Loucy (cell line): ENCODE measurements at regions not wholly inside any gene's neighbourhood (a gene's known extent, or its start where the extent isn't known, plus 50 kb on each side); places are given as distances from the start of the nearest gene placed in this dataset.
"Not testable (repeated sequence)": the region's sequence is repeated elsewhere in the genome, so short reads cannot be mapped to it uniquely, and the experiment has no call there.

ENCODE experiments used
- H2AFZ ChIP-seq: fragments of 200-600 bp; sonication (generic); 2 replicates; pipeline ENCODE4 v1.6.0; 2016; ENCODE audit warnings: antibody characterized with exemption, mild to moderate bottlenecking, low read length, moderate library complexity
- H3F3A ChIP-seq: fragments of 200-600 bp; 2 replicates; pipeline ENCODE4 v1.6.0; 2016; ENCODE audit warnings: antibody characterized with exemption, low read depth, mild to moderate bottlenecking
- H3K27me3 ChIP-seq: fragments of 200-600 bp; sonication (generic); 2 replicates; pipeline ENCODE4 v1.6.1; 2014; ENCODE audit warnings: low read length, mild to moderate bottlenecking; ENCODE audit not compliant: insufficient read depth, poor library complexity, severe bottlenecking
- H3K36me3 ChIP-seq: fragments of 200-600 bp; sonication (generic); 2 replicates; pipeline ENCODE4 v1.6.1; 2016; ENCODE audit warnings: low read length; ENCODE audit not compliant: insufficient read depth
- H3K4me1 ChIP-seq: fragments of 200-600 bp; sonication (generic); 2 replicates; pipeline ENCODE4 v1.5.1; 2014; ENCODE audit warnings: low read length, mild to moderate bottlenecking; ENCODE audit not compliant: insufficient read depth, poor library complexity, severe bottlenecking
- H3K4me2 ChIP-seq: fragments of 200-600 bp; sonication (generic); 2 replicates; pipeline ENCODE4 v1.6.0; 2014; ENCODE audit warnings: antibody characterized with exemption, low read length, low read depth, mild to moderate bottlenecking; ENCODE audit not compliant: poor library complexity, severe bottlenecking
- H3K4me3 ChIP-seq: fragments of 200-600 bp; sonication (generic); 2 replicates; pipeline ENCODE4 v1.5.1; 2014; ENCODE audit warnings: low read length, mild to moderate bottlenecking, mixed read lengths; ENCODE audit not compliant: poor library complexity, severe bottlenecking
- H3K79me2 ChIP-seq: fragments of 200-600 bp; sonication (generic); 2 replicates; pipeline ENCODE4 v1.6.1; 2014; ENCODE audit warnings: low read length; ENCODE audit not compliant: insufficient read depth
- H3K9ac ChIP-seq: fragments of 200-600 bp; sonication (generic); 2 replicates; pipeline ENCODE4 v1.6.0; 2014; ENCODE audit warnings: mild to moderate bottlenecking, low read depth, low read length, moderate library complexity; ENCODE audit not compliant: poor library complexity, severe bottlenecking
- H3K9me2 ChIP-seq: fragments of 200-600 bp; sonication (generic); replicated peaks from 2 replicates; pipeline ENCODE4 v1.6.1; 2016; ENCODE audit warnings: low read depth, low read length, mixed read lengths
- H3K9me3 ChIP-seq: fragments of 200-600 bp; sonication (generic); 2 replicates; pipeline ENCODE4 v1.6.1; 2014; ENCODE audit warnings: mild to moderate bottlenecking, antibody characterized with exemption, low read length, low read depth; ENCODE audit not compliant: insufficient read depth
- H4K20me1 ChIP-seq: fragments of 200-600 bp; sonication (generic); 2 replicates; pipeline ENCODE4 v1.6.0; 2014; ENCODE audit warnings: antibody characterized with exemption, low read length, mild to moderate bottlenecking; ENCODE audit not compliant: insufficient read depth, poor library complexity, severe bottlenecking
- EZH2phosphoT487 ChIP-seq: fragments of 200-600 bp; IDR thresholded peaks from 2 replicates; pipeline ENCODE4 v1.6.1; 2018; ENCODE audit warnings: antibody characterized with exemption, mild to moderate bottlenecking, moderate library complexity, borderline replicate concordance
- TF ChIP-seq, protein P1 (sequence below): fragments of 200-600 bp; sonication (generic); conservative IDR thresholded peaks from 2 replicates; pipeline ENCODE4 v1.5.1; 2014; ENCODE audit warnings: mild to moderate bottlenecking, antibody characterized with exemption, low read length

DNA sequence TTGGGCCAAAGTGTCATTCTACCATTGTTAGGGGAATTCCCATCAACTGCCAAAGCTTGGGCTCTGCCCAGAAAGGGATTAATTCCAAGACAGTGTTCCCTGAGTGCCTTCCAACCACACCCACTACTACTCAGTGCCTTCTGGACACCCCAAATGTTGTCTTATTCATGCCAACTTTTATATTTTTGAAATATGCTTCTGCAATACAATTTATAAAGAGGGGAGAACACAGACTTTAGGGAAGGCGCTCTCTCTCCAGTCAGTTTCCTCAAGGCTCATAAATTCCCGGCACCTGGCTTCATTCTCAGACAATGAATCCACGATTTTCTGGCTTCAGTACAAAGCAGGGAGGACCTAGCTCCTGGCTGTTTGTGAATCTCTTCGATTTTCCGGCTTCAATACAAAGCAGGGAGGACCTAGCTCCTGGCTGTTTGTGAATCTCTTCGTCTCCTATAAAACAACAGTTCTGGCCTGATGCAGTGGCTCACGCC lies 120.1 kb upstream of the MYO10 start:
- Histone ChIP-seq H3K4me2 (no peak overlapping the region), H2AFZ (no peak overlapping the region), H3K79me2 (no peaks in the 10 kb centered on the region), H3K9me3 (no peaks in the 10 kb centered on the region; the same call in 1 of the 2 replicates), H3K9ac (no peak overlapping the region), H3K4me3 (no peak overlapping the region), H4K20me1 (no peaks in the 10 kb centered on the region), H3K27me3 (no peaks in the 10 kb centered on the region), H3K36me3 (no peaks in the 10 kb centered on the region), H3F3A (no peaks in the 10 kb centered on the region), H3K4me1 (no peaks in the 10 kb centered on the region), H3K9me2 (no peaks in the 10 kb centered on the region)
- no peak for TF ChIP-seq EZH2phosphoT487
- TF ChIP-seq, protein P1, sequence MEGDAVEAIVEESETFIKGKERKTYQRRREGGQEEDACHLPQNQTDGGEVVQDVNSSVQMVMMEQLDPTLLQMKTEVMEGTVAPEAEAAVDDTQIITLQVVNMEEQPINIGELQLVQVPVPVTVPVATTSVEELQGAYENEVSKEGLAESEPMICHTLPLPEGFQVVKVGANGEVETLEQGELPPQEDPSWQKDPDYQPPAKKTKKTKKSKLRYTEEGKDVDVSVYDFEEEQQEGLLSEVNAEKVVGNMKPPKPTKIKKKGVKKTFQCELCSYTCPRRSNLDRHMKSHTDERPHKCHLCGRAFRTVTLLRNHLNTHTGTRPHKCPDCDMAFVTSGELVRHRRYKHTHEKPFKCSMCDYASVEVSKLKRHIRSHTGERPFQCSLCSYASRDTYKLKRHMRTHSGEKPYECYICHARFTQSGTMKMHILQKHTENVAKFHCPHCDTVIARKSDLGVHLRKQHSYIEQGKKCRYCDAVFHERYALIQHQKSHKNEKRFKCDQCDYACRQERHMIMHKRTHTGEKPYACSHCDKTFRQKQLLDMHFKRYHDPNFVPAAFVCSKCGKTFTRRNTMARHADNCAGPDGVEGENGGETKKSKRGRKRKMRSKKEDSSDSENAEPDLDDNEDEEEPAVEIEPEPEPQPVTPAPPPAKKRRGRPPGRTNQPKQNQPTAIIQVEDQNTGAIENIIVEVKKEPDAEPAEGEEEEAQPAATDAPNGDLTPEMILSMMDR, result no peak

DNA sequence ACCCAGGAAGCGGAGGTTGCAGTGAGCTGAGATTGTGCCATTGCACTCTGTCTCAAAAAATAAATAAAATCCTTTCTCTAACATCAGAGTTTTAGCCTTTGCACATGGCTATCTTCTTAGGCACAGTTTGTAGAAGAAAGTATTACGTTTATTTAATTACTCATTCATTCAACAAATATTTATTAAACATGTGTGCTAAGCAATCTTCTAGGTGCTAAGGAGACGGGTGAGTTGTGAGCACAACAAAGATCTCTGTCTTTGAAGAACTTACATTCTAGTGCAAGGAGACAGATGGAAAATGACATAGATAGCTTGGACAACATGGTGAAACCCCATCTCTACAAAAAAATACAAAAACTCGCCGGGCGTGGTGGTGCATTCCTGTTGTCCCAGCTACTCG lies 122.3 kb upstream of the MYO10 start:
- H3K4me1 ChIP-seq, result no peaks in the 10 kb centered on the region
- no peak overlapping the region for H3K4me3 ChIP-seq
- TF ChIP-seq, protein P1, result no peak
- no peak for TF ChIP-seq EZH2phosphoT487
- no peaks in the 10 kb centered on the region for H3K36me3 ChIP-seq
- no peaks in the 10 kb centered on the region for H3K79me2 ChIP-seq
- no peak overlapping the region for H3K9ac ChIP-seq
- H2AFZ ChIP-seq, result no peak overlapping the region
- H3F3A ChIP-seq, result no peaks in the 10 kb centered on the region
- no peaks in the 10 kb centered on the region for H4K20me1 ChIP-seq
- no peaks in the 10 kb centered on the region for H3K9me2 ChIP-seq
- H3K4me2 ChIP-seq, result no peak overlapping the region
- no peaks in the 10 kb centered on the region for H3K27me3 ChIP-seq
- no peaks in the 10 kb centered on the region; the same call in 1 of the 2 replicates for H3K9me3 ChIP-seq

DNA sequence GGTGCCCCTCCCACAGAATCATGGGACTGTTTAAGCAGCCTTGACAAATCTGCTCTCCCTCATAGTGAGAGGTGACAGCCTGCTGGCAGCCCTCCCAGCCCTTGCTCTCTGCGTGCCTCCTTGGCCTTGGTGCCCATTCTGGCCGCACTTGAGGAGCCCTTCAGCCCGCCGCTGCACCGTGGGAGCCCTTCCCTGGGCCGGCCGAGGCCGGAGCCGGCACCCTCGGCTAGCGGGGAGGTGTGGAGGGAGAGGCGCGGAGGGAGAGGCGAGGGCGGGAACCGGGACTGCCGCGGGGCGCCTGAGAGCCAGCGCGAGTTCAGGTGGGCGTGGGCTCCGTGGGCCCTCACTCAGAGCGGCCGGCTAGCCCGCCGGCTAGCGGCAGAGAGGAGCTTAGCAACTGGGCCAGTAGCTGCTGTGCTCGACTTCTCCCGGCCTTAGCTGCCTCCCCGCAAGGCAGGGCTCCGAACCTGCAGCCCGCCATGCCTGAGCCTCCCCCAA lies 125.9 kb upstream of the MYO10 start:
- Histone ChIP-seq H3K4me2 (no peak overlapping the region), H2AFZ (no peak overlapping the region), H3K4me1 (no peaks in the 10 kb centered on the region), H3K9me3 (no peaks in the 10 kb centered on the region), H3F3A (no peaks in the 10 kb centered on the region), H3K4me3 (no peak overlapping the region), H3K79me2 (no peaks in the 10 kb centered on the region), H4K20me1 (no peaks in the 10 kb centered on the region), H3K9ac (no peak overlapping the region), H3K36me3 (no peaks in the 10 kb centered on the region), H3K27me3 (no peaks in the 10 kb centered on the region), H3K9me2 (no peaks in the 10 kb centered on the region)
- TF ChIP-seq, protein P1, result no peak
- no peak for TF ChIP-seq EZH2phosphoT487

DNA sequence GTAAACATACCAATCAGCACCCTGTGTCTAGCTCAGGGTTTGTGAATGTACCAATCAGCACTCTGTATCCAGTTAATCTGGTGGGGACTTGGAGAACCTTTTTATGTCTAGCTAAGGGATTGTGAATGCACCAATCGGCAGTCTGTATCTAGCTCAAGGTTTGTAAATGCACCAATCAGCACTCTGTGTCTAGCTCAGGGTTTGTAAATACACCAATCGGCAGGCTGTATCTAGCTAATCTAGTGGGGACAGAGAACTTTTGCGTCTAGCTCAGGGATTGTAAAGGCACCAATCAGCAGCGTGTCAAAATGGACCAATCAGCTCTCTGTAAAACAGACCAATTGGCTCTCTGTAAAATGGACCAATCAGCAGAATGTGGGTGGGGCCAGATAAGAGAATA lies 126.7 kb upstream of the MYO10 start:
- H3K4me3 ChIP-seq, H3K9ac ChIP-seq, H3K9me2 ChIP-seq, H3K4me1 ChIP-seq, H3K27me3 ChIP-seq, H2AFZ ChIP-seq, H4K20me1 ChIP-seq, H3F3A ChIP-seq, H3K9me3 ChIP-seq, H3K4me2 ChIP-seq, H3K79me2 ChIP-seq, H3K36me3 ChIP-seq: not testable (repeated sequence)
